ENCODE measurements at regions not wholly inside any gene's neighbourhood (a gene's known extent, or its start where the extent isn't known, plus 50 kb on each side); places are given as distances from the start of the nearest gene placed in this dataset.
A peak's percentile ranks its signal among the peaks of the same experiment; 100 is the strongest.

DNA sequence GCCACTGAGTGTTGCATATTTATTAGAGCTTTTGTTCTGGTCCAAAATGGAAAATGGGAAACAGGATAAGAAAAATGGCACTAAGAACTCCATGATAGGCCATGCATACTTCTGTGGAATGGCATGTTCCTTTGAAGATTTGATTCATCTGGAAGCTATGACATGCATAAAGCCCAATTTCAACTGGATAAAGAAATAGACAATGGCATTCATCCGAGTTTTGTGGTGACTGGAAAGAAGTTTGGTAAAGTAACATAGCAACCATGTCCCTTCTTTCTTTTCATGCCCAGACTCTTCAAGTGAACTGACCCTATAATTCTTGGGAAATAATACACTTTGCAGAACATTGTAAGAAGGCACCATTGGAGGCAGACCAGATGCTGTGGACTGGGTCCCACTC lies 368.4 kb upstream of the IL12A start:
- CTCF ChIA-PET, result interaction anchor here (1.0 to 1.3 kb wide), 2 partner anchors 106 to 185 kb away, joined by 3 to 5 read pairs; no protein-coding TSS in a partner anchor
- no peak overlapping the region for H3K4me3 ChIP-seq (ENCODE audit: low read depth, low read length)
- no peak for TF ChIP-seq OSR2 (tag by site-specific recombination; IDR thresholded peaks at IDR 0.05)
- no peak for TF ChIP-seq YY1 (tag by site-specific recombination; IDR thresholded peaks at IDR 0.05)
- TF ChIP-seq, protein P1, sequence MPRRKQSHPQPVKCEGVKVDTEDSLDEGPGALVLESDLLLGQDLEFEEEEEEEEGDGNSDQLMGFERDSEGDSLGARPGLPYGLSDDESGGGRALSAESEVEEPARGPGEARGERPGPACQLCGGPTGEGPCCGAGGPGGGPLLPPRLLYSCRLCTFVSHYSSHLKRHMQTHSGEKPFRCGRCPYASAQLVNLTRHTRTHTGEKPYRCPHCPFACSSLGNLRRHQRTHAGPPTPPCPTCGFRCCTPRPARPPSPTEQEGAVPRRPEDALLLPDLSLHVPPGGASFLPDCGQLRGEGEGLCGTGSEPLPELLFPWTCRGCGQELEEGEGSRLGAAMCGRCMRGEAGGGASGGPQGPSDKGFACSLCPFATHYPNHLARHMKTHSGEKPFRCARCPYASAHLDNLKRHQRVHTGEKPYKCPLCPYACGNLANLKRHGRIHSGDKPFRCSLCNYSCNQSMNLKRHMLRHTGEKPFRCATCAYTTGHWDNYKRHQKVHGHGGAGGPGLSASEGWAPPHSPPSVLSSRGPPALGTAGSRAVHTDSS (tag by site-specific recombination; IDR thresholded peaks at IDR 0.05), result no peak
- no peak for TF ChIP-seq SETDB1 (IDR thresholded peaks at IDR 0.05; ENCODE audit: insufficient read length, low read length)
- no peak for TF ChIP-seq ZNF239 (tag by site-specific recombination; IDR thresholded peaks at IDR 0.05)
- no peak for TF ChIP-seq GLIS1 (tag by site-specific recombination; IDR thresholded peaks at IDR 0.05)
- no peak for TF ChIP-seq ZNF555 (tag by site-specific recombination; conservative IDR thresholded peaks at IDR 0.05)
- TF ChIP-seq ZSCAN30 (tag by site-specific recombination; IDR thresholded peaks at IDR 0.05), result no peak
- no peak for TF ChIP-seq ZNF521 (tag by site-specific recombination; IDR thresholded peaks at IDR 0.05)
- TF ChIP-seq ZNF701 (tag by site-specific recombination; IDR thresholded peaks at IDR 0.05), result no peak
- TF ChIP-seq, protein P2, sequence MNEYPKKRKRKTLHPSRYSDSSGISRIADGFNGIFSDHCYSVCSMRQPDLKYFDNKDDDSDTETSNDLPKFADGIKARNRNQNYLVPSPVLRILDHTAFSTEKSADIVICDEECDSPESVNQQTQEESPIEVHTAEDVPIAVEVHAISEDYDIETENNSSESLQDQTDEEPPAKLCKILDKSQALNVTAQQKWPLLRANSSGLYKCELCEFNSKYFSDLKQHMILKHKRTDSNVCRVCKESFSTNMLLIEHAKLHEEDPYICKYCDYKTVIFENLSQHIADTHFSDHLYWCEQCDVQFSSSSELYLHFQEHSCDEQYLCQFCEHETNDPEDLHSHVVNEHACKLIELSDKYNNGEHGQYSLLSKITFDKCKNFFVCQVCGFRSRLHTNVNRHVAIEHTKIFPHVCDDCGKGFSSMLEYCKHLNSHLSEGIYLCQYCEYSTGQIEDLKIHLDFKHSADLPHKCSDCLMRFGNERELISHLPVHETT (tag by site-specific recombination; IDR thresholded peaks at IDR 0.05), result no peak
- TF ChIP-seq, protein P3, sequence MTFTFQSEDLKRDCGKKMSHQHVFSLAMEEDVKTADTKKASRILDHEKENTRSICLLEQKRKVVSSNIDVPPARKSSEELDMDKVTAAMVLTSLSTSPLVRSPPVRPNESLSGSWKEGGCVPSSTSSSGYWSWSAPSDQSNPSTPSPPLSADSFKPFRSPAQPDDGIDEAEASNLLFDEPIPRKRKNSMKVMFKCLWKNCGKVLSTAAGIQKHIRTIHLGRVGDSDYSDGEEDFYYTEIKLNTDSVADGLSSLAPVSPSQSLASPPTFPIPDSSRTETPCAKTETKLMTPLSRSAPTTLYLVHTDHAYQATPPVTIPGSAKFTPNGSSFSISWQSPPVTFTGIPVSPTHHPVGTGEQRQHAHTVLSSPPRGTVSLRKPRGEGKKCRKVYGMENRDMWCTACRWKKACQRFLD (tag by site-specific recombination; IDR thresholded peaks at IDR 0.05), result no peak
- TF ChIP-seq, protein P4, sequence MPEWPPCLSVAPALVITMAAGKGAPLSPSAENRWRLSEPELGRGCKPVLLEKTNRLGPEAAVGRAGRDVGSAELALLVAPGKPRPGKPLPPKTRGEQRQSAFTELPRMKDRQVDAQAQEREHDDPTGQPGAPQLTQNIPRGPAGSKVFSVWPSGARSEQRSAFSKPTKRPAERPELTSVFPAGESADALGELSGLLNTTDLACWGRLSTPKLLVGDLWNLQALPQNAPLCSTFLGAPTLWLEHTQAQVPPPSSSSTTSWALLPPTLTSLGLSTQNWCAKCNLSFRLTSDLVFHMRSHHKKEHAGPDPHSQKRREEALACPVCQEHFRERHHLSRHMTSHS (tag by site-specific recombination; IDR thresholded peaks at IDR 0.05), result no peak
- TF ChIP-seq, protein P5, sequence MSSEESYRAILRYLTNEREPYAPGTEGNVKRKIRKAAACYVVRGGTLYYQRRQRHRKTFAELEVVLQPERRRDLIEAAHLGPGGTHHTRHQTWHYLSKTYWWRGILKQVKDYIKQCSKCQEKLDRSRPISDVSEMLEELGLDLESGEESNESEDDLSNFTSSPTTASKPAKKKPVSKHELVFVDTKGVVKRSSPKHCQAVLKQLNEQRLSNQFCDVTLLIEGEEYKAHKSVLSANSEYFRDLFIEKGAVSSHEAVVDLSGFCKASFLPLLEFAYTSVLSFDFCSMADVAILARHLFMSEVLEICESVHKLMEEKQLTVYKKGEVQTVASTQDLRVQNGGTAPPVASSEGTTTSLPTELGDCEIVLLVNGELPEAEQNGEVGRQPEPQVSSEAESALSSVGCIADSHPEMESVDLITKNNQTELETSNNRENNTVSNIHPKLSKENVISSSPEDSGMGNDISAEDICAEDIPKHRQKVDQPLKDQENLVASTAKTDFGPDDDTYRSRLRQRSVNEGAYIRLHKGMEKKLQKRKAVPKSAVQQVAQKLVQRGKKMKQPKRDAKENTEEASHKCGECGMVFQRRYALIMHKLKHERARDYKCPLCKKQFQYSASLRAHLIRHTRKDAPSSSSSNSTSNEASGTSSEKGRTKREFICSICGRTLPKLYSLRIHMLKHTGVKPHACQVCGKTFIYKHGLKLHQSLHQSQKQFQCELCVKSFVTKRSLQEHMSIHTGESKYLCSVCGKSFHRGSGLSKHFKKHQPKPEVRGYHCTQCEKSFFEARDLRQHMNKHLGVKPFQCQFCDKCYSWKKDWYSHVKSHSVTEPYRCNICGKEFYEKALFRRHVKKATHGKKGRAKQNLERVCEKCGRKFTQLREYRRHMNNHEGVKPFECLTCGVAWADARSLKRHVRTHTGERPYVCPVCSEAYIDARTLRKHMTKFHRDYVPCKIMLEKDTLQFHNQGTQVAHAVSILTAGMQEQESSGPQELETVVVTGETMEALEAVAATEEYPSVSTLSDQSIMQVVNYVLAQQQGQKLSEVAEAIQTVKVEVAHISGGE (tag by site-specific recombination; conservative IDR thresholded peaks at IDR 0.05; ENCODE audit: low read depth), result no peak
- no peak for TF ChIP-seq ZNF311 (tag by site-specific recombination; IDR thresholded peaks at IDR 0.05; ENCODE audit: borderline replicate concordance)
- no peaks in the 10 kb centered on the region for H3K36me3 ChIP-seq (ENCODE audit: control insufficient read depth in 2 of 2, insufficient read depth in 1 of 2, low read length in 2 of 2)
- peaks cover 25% of the 10 kb centered on the region for H3K4me1 ChIP-seq (ENCODE audit: control insufficient read depth, insufficient read depth, low read length)
- POLR2A ChIA-PET, result no interaction called here
- H3K9me3 ChIP-seq (ENCODE audit: control insufficient read depth, insufficient read depth, low read depth, low read length), result no peaks in the 10 kb centered on the region
- peak overlapping the region; percentile 70 for H3K27ac ChIP-seq (ENCODE audit: extremely low read depth, low read depth, low read length)

DNA sequence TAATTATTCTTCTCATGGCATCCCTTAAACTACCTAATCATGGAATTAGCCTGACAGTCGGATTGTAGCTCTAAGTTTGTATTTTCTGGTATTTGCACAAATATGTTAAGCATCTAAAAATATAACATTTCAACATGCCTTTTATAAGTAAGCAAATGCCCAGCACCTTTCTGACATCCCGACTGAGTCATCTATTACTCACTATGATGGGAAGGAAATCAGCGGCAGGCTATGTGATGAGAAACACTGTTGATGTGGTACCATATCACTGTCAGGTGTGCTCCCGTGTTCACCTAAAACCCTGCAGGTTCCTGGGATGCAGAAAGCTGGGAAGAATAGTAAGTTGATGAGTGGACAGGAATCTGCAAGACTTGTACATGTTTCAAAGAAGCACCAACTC lies 367.8 kb upstream of the IL12A start:
- no peaks in the 10 kb centered on the region for H3K36me3 ChIP-seq (ENCODE audit: control insufficient read depth in 2 of 2, insufficient read depth in 1 of 2, low read length in 2 of 2)
- H3K4me1 ChIP-seq (ENCODE audit: control insufficient read depth, insufficient read depth, low read length), result peaks cover 25% of the 10 kb centered on the region
- no peak overlapping the region for H3K4me3 ChIP-seq (ENCODE audit: low read depth, low read length)
- POLR2A ChIA-PET, result no interaction called here
- CTCF ChIA-PET, result interaction anchor here (1.0 to 1.3 kb wide), 2 partner anchors 105 to 184 kb away, joined by 3 to 5 read pairs; no protein-coding TSS in a partner anchor
- no peaks in the 10 kb centered on the region for H3K9me3 ChIP-seq (ENCODE audit: control insufficient read depth, insufficient read depth, low read depth, low read length)
- H3K27ac ChIP-seq (ENCODE audit: extremely low read depth, low read depth, low read length), result no peak overlapping the region
- TF ChIP-seq ZNF530 (tag by site-specific recombination; IDR thresholded peaks at IDR 0.05; ENCODE audit: low read depth), result no peak
- TF ChIP-seq, protein P6, sequence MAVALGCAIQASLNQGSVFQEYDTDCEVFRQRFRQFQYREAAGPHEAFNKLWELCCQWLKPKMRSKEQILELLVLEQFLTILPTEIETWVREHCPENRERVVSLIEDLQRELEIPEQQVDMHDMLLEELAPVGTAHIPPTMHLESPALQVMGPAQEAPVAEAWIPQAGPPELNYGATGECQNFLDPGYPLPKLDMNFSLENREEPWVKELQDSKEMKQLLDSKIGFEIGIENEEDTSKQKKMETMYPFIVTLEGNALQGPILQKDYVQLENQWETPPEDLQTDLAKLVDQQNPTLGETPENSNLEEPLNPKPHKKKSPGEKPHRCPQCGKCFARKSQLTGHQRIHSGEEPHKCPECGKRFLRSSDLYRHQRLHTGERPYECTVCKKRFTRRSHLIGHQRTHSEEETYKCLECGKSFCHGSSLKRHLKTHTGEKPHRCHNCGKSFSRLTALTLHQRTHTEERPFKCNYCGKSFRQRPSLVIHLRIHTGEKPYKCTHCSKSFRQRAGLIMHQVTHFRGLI (tag by site-specific recombination; IDR thresholded peaks at IDR 0.05), result no peak
- no peak for TF ChIP-seq ZNF843 (tag by site-specific recombination; IDR thresholded peaks at IDR 0.05)
- TF ChIP-seq, protein P7, sequence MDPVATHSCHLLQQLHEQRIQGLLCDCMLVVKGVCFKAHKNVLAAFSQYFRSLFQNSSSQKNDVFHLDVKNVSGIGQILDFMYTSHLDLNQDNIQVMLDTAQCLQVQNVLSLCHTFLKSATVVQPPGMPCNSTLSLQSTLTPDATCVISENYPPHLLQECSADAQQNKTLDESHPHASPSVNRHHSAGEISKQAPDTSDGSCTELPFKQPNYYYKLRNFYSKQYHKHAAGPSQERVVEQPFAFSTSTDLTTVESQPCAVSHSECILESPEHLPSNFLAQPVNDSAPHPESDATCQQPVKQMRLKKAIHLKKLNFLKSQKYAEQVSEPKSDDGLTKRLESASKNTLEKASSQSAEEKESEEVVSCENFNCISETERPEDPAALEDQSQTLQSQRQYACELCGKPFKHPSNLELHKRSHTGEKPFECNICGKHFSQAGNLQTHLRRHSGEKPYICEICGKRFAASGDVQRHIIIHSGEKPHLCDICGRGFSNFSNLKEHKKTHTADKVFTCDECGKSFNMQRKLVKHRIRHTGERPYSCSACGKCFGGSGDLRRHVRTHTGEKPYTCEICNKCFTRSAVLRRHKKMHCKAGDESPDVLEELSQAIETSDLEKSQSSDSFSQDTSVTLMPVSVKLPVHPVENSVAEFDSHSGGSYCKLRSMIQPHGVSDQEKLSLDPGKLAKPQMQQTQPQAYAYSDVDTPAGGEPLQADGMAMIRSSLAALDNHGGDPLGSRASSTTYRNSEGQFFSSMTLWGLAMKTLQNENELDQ (tag by site-specific recombination; IDR thresholded peaks at IDR 0.05; ENCODE audit: low read depth), result no peak
- no peak for TF ChIP-seq SCRT1 (tag by site-specific recombination; IDR thresholded peaks at IDR 0.05; ENCODE audit: borderline replicate concordance)
- TF ChIP-seq ZFP69B (tag by site-specific recombination; IDR thresholded peaks at IDR 0.05), result no peak
- TF ChIP-seq, protein P3 (tag by site-specific recombination; IDR thresholded peaks at IDR 0.05), result no peak

All from HEK293 (cell line).